NCI-H1417 (cell line): ENCODE measurements at regions not wholly inside any gene's neighbourhood (a gene's known extent, or its start where the extent isn't known, plus 50 kb on each side); places are given as distances from the start of the nearest gene placed in this dataset.
"Not testable (repeated sequence)": the region's sequence is repeated elsewhere in the genome, so short reads cannot be mapped to it uniquely, and the experiment has no call there.

ENCODE experiments used
- DNase-seq, 3 experiments: peaks; one replicate each; lab custom pipeline; 2025; lab: John Stamatoyannopoulos, UW

- DNase-seq = peak in 1 of 3 experiments; percentile 4
Observed at GRCh38 chr16:52976539-52977167, 76.0 kb downstream of the CHD9NB start.

- no peak for DNase-seq
Observed at GRCh38 chr16:52967744-52968143, 85.0 kb downstream of the CHD9NB start.

GRCh38 chr16:52964290-52964689, 88.4 kb downstream of the CHD9NB start:
- DNase-seq = no peak

GRCh38 chr16:52963855-52964242, 88.8 kb downstream of the CHD9NB start:
- no peak for DNase-seq

GRCh38 chr16:52963212-52963854, 89.4 kb downstream of the CHD9NB start:
- peak in 1 of 3 experiments; percentile 12 for DNase-seq

GRCh38 chr16:52958951-52959350, 93.7 kb downstream of the CHD9NB start:
- DNase-seq = no peak

GRCh38 chr16:52957199-52957598, 95.5 kb downstream of the CHD9NB start:
- no peak for DNase-seq

- DNase-seq = no peak
Observed at GRCh38 chr16:52956044-52956443, 96.7 kb downstream of the CHD9NB start.

GRCh38 chr16:52953215-52953614, 99.5 kb downstream of the CHD9NB start:
- no peak for DNase-seq

GRCh38 chr16:52948946-52949345, 103.8 kb downstream of the CHD9NB start:
- no peak for DNase-seq

- no peak for DNase-seq
Observed at GRCh38 chr16:52932321-52932720, 120.4 kb downstream of the CHD9NB start.

GRCh38 chr16:52929478-52930400, 123.0 kb downstream of the CHD9NB start:
- peak; percentile 26 to 83 (median 31) for DNase-seq

- DNase-seq = peak in 1 of 3 experiments; percentile 68
Observed at GRCh38 chr16:52928955-52929354, 123.7 kb downstream of the CHD9NB start.

- no peak for DNase-seq
Observed at GRCh38 chr16:52925143-52925542, 127.6 kb downstream of the CHD9NB start.

GRCh38 chr16:52924162-52924561, 128.5 kb downstream of the CHD9NB start:
- DNase-seq = no peak

GRCh38 chr16:52921104-52921503, 131.6 kb downstream of the CHD9NB start:
- no peak for DNase-seq

GRCh38 chr16:52920331-52920730, 132.4 kb downstream of the CHD9NB start:
- DNase-seq = no peak

- no peak for DNase-seq
Observed at GRCh38 chr16:52914428-52914827, 138.3 kb downstream of the CHD9NB start.

GRCh38 chr16:52912565-52913173, 140.0 kb downstream of the CHD9NB start:
- DNase-seq = peak; percentile 62 to 90 (median 74)

- not testable (repeated sequence) for DNase-seq
Observed at GRCh38 chr16:52908057-52908456, 144.6 kb downstream of the CHD9NB start.

- no peak for DNase-seq
Observed at GRCh38 chr16:52906281-52906680, 146.4 kb downstream of the CHD9NB start.

GRCh38 chr16:52896478-52897164, 156.1 kb downstream of the CHD9NB start:
- no peak for DNase-seq
